ENCODE measurements at regions not wholly inside any gene's neighbourhood (a gene's known extent, or its start where the extent isn't known, plus 50 kb on each side); places are given as distances from the start of the nearest gene placed in this dataset.

DNA sequence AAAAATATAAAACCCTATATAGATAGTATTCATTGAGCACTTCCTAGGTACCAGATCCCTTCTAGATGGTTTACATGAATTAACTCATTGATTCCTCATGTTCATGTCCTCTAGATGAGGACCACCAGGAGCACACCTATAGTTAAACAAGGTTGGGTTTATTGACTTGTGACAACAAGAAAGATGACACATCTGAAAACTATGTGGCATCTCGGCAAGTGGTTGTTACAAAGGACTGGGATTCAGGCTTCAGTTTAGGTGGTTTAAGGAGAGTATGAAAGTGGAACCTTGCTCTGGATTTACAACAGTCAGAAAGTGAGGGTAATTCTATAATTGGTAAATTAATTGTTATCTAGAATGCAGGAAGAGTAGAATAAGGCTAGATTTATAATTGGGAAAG is 99.0 kb upstream of the PHF14 start:
- TF ChIP-seq, protein P1, sequence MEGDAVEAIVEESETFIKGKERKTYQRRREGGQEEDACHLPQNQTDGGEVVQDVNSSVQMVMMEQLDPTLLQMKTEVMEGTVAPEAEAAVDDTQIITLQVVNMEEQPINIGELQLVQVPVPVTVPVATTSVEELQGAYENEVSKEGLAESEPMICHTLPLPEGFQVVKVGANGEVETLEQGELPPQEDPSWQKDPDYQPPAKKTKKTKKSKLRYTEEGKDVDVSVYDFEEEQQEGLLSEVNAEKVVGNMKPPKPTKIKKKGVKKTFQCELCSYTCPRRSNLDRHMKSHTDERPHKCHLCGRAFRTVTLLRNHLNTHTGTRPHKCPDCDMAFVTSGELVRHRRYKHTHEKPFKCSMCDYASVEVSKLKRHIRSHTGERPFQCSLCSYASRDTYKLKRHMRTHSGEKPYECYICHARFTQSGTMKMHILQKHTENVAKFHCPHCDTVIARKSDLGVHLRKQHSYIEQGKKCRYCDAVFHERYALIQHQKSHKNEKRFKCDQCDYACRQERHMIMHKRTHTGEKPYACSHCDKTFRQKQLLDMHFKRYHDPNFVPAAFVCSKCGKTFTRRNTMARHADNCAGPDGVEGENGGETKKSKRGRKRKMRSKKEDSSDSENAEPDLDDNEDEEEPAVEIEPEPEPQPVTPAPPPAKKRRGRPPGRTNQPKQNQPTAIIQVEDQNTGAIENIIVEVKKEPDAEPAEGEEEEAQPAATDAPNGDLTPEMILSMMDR (IDR thresholded peaks at IDR 0.05; ENCODE audit: low read depth, low read length), result no peak
- no peak overlapping the region for H3K4me3 ChIP-seq (ENCODE audit: low read depth, low read length)

DNA sequence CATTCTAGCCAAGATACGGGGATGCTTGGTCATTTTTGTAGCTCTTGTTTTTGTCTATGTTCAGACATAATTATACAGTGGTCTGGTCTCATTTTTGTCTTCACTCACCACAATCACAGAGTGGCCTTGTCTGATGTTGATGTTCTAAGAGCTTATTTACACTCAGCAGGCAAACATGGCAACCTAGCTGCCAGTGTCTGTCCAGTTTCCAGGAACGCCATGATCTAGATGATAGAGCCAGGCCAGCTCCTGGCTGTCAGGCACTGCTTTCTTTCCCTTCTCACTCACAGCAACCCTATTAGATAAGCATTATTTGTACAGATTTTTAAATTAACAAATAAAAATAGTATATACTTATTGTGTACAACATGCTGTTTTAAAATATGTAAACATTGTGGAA is 98.6 kb upstream of the PHF14 start:
- TF ChIP-seq, protein P1 (IDR thresholded peaks at IDR 0.05; ENCODE audit: low read depth, low read length), result no peak
- no peak overlapping the region for H3K4me3 ChIP-seq (ENCODE audit: low read depth, low read length)

DNA sequence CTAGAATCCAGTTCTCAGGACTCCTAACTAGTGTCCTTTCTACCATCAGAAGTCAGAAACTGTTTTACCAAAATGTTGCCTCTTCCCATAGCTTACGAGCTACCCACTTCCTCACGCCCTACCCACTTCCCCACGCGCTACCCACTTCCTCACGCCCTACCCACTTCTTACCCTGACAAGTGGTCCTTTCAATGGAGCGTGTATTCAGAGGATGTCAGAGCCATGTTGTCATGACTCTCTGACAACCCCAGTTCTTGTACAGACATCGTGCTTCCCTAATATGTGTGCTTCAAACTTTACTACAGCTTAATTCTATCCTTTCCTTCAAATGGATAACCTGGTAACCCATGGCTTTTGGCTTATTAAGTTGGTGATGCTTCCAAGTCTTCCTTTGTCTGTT is 84.8 kb upstream of the PHF14 start:
- H3K4me3 ChIP-seq (ENCODE audit: low read depth, low read length), result no peak overlapping the region
- TF ChIP-seq, protein P1 (IDR thresholded peaks at IDR 0.05; ENCODE audit: low read depth, low read length), result no peak

DNA sequence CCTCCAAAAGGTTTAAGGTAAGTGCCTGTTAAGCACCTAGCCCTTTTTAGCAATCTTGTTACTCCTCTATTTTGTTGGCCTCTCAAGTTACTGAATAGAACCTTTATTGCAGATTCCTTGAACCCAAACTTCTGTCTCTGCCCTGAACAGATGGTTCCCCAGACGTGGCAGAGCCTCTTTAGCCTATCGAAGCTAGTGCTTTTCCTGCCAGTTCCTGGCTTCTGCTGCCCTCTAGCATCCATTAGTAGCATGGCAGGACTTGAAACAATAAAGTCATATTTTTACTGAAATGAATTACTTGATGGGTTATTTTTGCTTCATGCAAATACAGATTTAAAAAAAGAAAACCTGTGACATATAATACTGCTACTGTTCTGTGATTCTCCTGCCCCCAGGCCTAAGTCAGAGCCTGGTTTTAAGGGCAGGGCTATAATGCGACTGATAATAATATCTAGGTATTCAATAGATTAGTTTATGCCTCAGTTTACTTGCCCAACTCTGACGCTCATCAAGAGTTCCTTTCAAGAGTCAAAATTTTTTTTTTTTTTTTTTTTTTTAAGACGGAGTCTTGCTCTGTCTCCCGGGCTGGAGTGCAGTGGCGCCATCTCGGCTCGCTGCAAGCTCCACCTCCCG is 84.3 kb upstream of the PHF14 start:
- TF ChIP-seq, protein P1 (IDR thresholded peaks at IDR 0.05; ENCODE audit: low read depth, low read length), result peak; percentile 41
- H3K4me3 ChIP-seq (ENCODE audit: low read depth, low read length), result no peak overlapping the region

DNA sequence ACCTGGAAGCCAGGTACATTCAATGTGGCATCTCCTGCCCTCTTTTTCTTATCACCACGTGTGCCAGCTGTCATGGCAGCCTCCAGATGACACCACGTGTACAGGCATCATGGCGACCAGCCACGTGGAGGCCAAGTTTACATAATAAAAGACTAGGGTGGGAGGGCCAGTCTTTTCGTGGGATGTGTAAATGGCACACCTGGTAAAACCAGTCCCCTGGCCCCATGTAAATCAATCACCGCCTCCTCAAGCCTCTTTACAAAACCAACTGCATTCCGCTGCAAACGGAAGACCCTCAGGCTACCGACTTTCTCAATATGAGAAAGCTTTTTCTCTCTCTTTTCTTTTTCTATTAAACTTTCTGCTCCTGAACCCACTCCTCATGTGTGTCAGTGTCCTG is 65.1 kb upstream of the PHF14 start:
- no peak overlapping the region for H3K4me3 ChIP-seq (ENCODE audit: low read depth, low read length)
- TF ChIP-seq, protein P1 (IDR thresholded peaks at IDR 0.05; ENCODE audit: low read depth, low read length), result no peak

DNA sequence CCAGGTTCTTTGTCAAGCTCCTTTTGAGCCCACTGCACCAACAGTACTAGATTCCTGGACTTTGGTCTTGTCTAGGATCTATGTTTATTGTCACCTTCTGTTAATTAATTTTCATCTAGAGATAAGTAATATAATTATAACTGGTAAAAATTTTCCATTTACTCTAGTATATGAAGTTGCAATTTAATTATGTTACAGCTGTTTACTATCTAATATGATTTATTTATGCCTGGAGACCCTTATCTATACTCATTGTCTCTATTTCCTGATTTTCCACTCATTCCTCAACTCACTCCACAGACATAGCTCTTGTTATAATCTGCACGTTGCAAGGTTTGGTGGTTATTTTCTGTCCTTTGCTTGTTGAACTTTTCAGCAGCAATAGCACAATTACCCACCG is 63.2 kb upstream of the PHF14 start:
- TF ChIP-seq, protein P1 (IDR thresholded peaks at IDR 0.05; ENCODE audit: low read depth, low read length), result no peak
- no peak overlapping the region for H3K4me3 ChIP-seq (ENCODE audit: low read depth, low read length)

DNA sequence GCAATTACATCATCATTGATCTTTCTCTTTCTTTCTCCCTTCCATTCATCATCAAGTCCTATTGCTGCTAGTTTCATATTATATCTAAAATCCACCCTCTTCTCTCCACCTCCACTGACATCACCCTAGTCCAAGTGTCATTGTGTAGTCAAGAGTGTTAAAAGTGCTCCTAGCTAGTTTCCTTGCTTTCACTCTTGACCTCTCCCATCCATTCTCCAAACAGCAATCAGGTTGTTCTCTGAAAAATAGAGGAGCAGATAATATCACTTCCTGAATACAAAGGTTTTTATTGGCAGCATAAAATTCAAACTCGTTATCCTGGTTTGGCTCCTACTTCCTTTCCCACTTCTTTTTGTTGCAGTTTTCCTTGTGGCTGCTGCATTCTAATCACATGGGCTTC is 61.6 kb upstream of the PHF14 start:
- H3K4me3 ChIP-seq (ENCODE audit: low read depth, low read length), result no peak overlapping the region
- TF ChIP-seq, protein P1 (IDR thresholded peaks at IDR 0.05; ENCODE audit: low read depth, low read length), result no peak
